BLaER1 treated with 17β-estradiol and CSF1 and Interleukin-3, amounts not matched to agents 10 nM and 100 nM (cell line): ENCODE measurements at regions not wholly inside any gene's neighbourhood (a gene's known extent, or its start where the extent isn't known, plus 50 kb on each side); places are given as distances from the start of the nearest gene placed in this dataset.
A peak's percentile ranks its signal among the peaks of the same experiment; 100 is the strongest.

Experiments
- H3K27ac ChIP-seq, 11 experiments: shearing (Covaris generic); formaldehyde crosslinking; 2 replicates each; pipeline ENCODE4 v1.8.1; 2022
- H3K27me3 ChIP-seq, 11 experiments: shearing (Covaris generic); formaldehyde crosslinking; 2 replicates each; pipeline ENCODE4 v1.8.1; 2022
- H3K36me3 ChIP-seq, 11 experiments: shearing (Covaris generic); formaldehyde crosslinking; 2 replicates each; pipeline ENCODE4 v1.8.1; 2022
- H3K4me1 ChIP-seq, 10 experiments: shearing (Covaris generic); formaldehyde crosslinking; 2 replicates each; pipeline ENCODE4 v1.8.1; 2022
- H3K4me2 ChIP-seq, 11 experiments: shearing (Covaris generic); formaldehyde crosslinking; 2 replicates each; pipeline ENCODE4 v1.8.1; 2022
- H3K4me3 ChIP-seq, 10 experiments: shearing (Covaris generic); formaldehyde crosslinking; 2 replicates each; pipeline ENCODE4 v1.8.1; 2022
- H3K9ac ChIP-seq, 11 experiments: shearing (Covaris generic); formaldehyde crosslinking; 2 replicates each; pipeline ENCODE4 v1.8.1; 2022
- H3K9me3 ChIP-seq, 11 experiments: shearing (Covaris generic); formaldehyde crosslinking; replicated peaks in 1 of 11; 2 replicates each; pipeline ENCODE4 v1.8.1; 2022
- H4K20me1 ChIP-seq, 11 experiments: shearing (Covaris generic); formaldehyde crosslinking; 2 replicates each; pipeline ENCODE4 v1.8.1; 2022
- Cebpa-rat ChIP-seq, 11 experiments: shearing (Covaris generic); IDR thresholded peaks; 2 replicates each; pipeline ENCODE4 v1.8.1; 2022

DNA sequence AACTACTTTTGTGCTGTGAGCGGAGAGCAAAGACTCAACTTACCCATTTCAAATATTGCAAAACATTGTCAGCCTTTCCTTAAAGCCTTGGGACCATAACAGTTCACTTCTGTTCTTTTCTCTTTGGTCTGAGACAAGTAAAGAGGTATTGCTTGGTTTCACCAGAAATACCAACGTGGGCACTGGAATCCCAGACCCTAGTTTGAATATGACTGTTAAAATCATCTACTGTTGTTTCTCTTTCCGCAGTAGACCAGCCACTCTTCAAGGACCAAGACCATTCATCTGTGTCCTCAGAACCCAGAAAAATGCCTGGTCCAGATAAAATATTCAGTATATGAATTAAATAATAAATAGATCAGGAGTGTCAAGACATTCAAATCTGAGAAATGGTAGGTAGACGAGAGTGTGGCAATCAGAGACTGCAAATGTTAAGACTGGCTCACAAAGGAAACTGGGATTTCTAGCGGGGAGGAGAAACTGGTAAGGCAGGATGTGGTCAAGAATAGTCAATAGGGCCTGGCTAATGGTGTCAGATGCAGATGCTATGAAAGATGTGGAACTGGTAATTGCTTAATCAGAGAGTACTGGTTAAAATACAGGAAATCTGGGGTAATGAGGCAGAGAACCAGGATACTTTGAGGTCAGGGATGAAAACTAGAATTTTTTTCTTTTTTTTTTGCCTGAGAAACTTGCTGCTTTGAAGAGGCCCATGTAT lies 82.1 kb upstream of the IL33 start:
- peak overlapping the region in 10 of 11 experiments; percentile 44 to 79 (median 64); a peak in 18 of 22 replicates for H3K27ac ChIP-seq
- H3K4me2 ChIP-seq = peak overlapping the region; percentile 24 to 84 (median 71); a peak in 20 of 22 replicates
- TF ChIP-seq Cebpa-rat (IDR thresholded peaks at IDR 0.05) = peak in 10 of 11 experiments; percentile 41 to 96 (median 88); a peak in 18 of 22 replicates

DNA sequence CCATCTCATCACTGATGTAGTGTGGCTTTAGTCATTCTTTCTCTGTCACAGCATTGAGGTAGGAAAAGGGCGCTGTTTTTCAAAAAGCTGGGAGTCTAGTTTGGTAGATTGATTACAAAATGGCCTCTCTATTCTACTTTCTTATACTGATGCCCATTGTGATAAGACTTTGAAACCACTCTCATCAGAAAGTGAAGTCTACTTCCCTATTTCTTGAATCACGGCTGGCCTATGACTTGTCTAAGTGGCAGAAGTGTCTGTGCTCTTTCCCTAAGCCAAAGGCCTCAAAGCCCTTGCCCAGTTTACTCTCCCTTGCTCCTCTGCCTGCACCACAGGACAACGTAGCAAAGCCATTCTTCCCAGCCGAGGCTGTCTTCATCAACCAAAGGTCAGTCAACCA lies 83.0 kb upstream of the IL33 start:
- H3K4me1 ChIP-seq = peaks cover 7 to 36% (median 29%) of the 10 kb centered on the region in 10 experiments; a peak in 19 of 20 replicates
- no peaks in the 10 kb centered on the region for H3K36me3 ChIP-seq
- no peaks in the 10 kb centered on the region for H3K27me3 ChIP-seq
- H3K4me2 ChIP-seq = peak overlapping the region in 7 of 11 experiments; percentile 63 to 84 (median 80); a peak in 14 of 22 replicates
- H3K9me3 ChIP-seq = peaks cover 0 to 14% (median 11%) of the 10 kb centered on the region in 11 experiments; a peak in 14 of 22 replicates
- H3K9ac ChIP-seq = peak overlapping the region in 3 of 11 experiments; percentile 22 to 39 (median 34); a peak in 5 of 22 replicates
- H3K27ac ChIP-seq = peak overlapping the region in 9 of 11 experiments; percentile 56 to 79 (median 67); a peak in 16 of 22 replicates
- no peaks in the 10 kb centered on the region for H4K20me1 ChIP-seq
- no peak for TF ChIP-seq Cebpa-rat (IDR thresholded peaks at IDR 0.05)
- H3K4me3 ChIP-seq = no peak overlapping the region

More for the DNA sequence above, 82.1 kb upstream of the IL33 start:
- no peaks in the 10 kb centered on the region for H3K27me3 ChIP-seq
- H4K20me1 ChIP-seq = no peaks in the 10 kb centered on the region
- peaks cover 0 to 14% (median 11%) of the 10 kb centered on the region in 11 experiments; a peak in 14 of 22 replicates for H3K9me3 ChIP-seq
- H3K36me3 ChIP-seq = no peaks in the 10 kb centered on the region
- no peak overlapping the region; a peak in 1 of 20 replicates for H3K4me3 ChIP-seq
- H3K4me1 ChIP-seq = peaks cover 7 to 36% (median 29%) of the 10 kb centered on the region in 10 experiments; a peak in 19 of 20 replicates
- peak overlapping the region in 5 of 11 experiments; percentile 22 to 61 (median 47); a peak in 7 of 22 replicates for H3K9ac ChIP-seq

DNA sequence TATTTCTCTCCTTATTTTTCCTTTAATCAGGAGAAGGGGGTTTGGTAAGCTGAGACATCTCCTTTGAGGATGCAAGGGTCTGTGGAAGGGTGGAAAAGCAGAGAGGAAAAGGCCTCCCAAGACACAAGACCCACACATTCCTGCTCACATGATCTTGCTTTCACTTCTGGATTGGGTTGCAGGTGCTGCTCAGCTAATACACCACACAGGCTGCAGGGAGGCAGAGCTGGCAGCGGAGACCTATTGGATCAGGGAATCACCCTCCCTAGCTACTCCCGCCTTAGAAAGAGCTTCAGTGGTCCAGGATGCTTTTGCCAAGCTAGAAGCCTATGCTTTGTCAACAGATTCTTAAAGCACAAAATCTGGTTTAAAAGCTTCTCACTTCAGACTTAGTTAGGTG lies 87.6 kb upstream of the IL33 start:
- Histone ChIP-seq H3K36me3 (no peaks in the 10 kb centered on the region), H3K9me3 (no peaks in the 10 kb centered on the region), H4K20me1 (no peaks in the 10 kb centered on the region), H3K4me1 (peaks cover 0 to 14% (median 12%) of the 10 kb centered on the region in 10 experiments; a peak in 15 of 20 replicates), H3K4me3 (no peak overlapping the region), H3K27me3 (no peaks in the 10 kb centered on the region), H3K4me2 (no peak overlapping the region), H3K27ac (no peak overlapping the region), H3K9ac (no peak overlapping the region)
- TF ChIP-seq Cebpa-rat (IDR thresholded peaks at IDR 0.05) = no peak

DNA sequence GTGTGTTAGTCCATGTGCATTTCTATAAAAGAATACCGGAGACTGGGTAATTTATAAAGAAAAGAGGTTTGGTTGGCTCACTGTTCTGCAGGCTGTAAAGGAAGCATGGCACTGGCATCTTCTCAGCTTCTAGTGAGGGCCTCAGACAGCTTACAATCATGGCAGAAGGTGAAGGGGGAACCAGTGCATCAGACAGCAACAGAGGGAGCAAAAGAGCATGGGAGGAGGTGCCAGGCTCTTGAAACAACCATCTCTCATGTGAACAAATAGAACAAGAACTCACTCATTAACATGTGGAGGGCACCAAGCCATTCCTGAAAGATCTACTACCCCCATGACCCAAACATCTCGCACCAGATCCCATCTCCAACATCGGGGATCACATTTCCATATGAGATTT lies 89.2 kb upstream of the IL33 start:
- H4K20me1 ChIP-seq = no peaks in the 10 kb centered on the region
- H3K27me3 ChIP-seq = no peaks in the 10 kb centered on the region
- TF ChIP-seq Cebpa-rat (IDR thresholded peaks at IDR 0.05) = no peak

DNA sequence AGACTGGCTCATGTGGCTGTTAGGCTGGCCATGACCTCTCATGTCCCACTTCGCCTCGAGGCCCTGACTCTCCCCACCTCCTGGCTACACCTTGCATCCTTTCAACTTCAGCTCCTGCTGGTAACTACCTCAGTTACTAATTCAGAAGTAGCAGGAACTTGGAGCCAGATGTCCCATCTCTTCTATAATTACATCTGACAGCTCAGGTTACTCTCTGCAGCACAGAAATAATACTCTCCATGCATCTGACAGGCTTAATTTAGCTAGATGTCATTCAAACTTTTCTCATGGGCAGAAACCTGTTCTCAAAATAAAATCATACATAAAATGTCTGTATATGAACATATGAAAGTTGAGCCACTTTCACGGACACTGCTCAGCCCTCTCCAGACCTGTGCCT lies 92.2 kb upstream of the IL33 start:
- H3K9ac ChIP-seq = no peak overlapping the region
- H3K27me3 ChIP-seq = no peaks in the 10 kb centered on the region
- no peaks in the 10 kb centered on the region for H4K20me1 ChIP-seq
- no peaks in the 10 kb centered on the region for H3K36me3 ChIP-seq
- no peak overlapping the region for H3K4me3 ChIP-seq
- no peaks in the 10 kb centered on the region for H3K9me3 ChIP-seq
- TF ChIP-seq Cebpa-rat (IDR thresholded peaks at IDR 0.05) = no peak
- H3K4me1 ChIP-seq = no peaks in the 10 kb centered on the region
- H3K27ac ChIP-seq = no peak overlapping the region
- H3K4me2 ChIP-seq = no peak overlapping the region

More for the DNA sequence above, 89.2 kb upstream of the IL33 start:
- no peak overlapping the region for H3K4me2 ChIP-seq
- H3K27ac ChIP-seq = no peak overlapping the region
- H3K4me3 ChIP-seq = no peak overlapping the region
- no peaks in the 10 kb centered on the region for H3K36me3 ChIP-seq
- H3K9ac ChIP-seq = no peak overlapping the region
- no peaks in the 10 kb centered on the region for H3K9me3 ChIP-seq
- no peaks in the 10 kb centered on the region for H3K4me1 ChIP-seq

DNA sequence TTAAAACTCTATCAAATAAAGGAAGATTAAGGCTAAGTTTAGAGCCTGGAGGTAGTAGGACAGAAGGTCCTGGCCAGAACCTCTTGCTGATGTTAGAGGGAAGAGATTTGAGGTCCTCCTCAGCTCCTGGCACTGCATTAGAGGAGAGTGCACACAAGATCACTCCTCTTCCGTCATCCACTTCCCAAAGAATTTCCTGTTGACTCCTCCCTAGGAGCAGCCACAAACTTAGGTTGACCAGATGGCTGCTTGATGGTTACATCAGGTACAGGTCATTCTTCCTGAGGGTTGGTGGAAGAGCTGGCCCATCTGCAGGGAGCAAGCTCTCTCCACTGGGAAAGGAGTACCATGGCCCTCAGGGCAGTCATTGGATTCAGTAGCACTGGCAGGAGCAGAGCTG lies 93.9 kb upstream of the IL33 start:
- H3K9ac ChIP-seq = no peak overlapping the region
- H3K27ac ChIP-seq = no peak overlapping the region
- no peak overlapping the region for H3K4me3 ChIP-seq
- no peaks in the 10 kb centered on the region for H3K9me3 ChIP-seq
- H4K20me1 ChIP-seq = no peaks in the 10 kb centered on the region
- H3K4me1 ChIP-seq = no peaks in the 10 kb centered on the region
- H3K4me2 ChIP-seq = no peak overlapping the region
- no peaks in the 10 kb centered on the region for H3K36me3 ChIP-seq
- H3K27me3 ChIP-seq = no peaks in the 10 kb centered on the region
- TF ChIP-seq Cebpa-rat (IDR thresholded peaks at IDR 0.05) = no peak

DNA sequence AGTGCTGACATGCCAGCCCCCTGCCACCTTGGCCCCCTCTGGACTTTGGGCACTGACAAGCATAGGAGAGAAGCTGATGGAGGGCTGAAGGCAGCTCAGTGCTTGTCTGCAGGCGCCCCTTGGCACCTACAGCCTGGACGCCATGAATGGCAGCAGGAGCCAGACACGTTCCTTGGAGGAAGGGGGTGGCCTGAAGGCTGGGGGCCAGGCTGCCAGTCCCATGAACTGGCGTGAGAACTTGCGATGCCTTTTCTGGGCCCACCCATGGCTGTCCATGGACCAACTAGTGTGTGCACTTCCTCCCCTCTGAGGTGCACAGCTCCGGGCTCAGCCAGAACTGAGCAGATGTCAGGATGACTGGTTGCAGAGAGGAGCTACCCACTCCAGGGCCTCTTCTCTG lies 99.0 kb upstream of the RANBP6 start:
- no peaks in the 10 kb centered on the region for H4K20me1 ChIP-seq
- no peak for TF ChIP-seq Cebpa-rat (IDR thresholded peaks at IDR 0.05)
- H3K9me3 ChIP-seq = peaks cover 17 to 24% (median 18%) of the 10 kb centered on the region in 11 experiments
- H3K36me3 ChIP-seq = no peaks in the 10 kb centered on the region
- H3K27ac ChIP-seq = no peak overlapping the region
- H3K9ac ChIP-seq = no peak overlapping the region
- H3K4me2 ChIP-seq = no peak overlapping the region
- no peaks in the 10 kb centered on the region for H3K27me3 ChIP-seq
- no peaks in the 10 kb centered on the region for H3K4me1 ChIP-seq
- H3K4me3 ChIP-seq = no peak overlapping the region

DNA sequence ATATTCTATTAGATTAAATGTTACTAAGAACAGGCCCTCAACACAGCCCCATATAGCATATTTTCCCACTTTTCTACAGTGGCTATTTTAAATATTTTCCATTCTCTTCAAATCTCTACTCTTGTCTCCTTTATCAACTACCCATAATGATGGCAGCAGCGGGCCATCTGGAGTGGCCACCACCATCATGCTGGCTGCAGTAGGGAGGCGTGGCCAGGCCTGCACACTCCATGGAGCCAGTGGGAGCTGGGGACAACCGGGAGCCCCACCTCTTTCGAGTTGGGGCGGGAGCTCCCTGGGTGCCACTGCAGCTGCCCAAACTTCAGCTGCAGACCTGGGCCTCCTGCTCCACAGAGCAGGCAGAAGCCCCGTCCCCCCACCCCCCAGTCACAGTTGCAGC lies 98.4 kb upstream of the RANBP6 start:
- Histone ChIP-seq H3K27me3 (no peaks in the 10 kb centered on the region), H3K27ac (no peak overlapping the region), H3K4me1 (no peaks in the 10 kb centered on the region), H3K9me3 (peaks cover 17 to 24% (median 18%) of the 10 kb centered on the region in 11 experiments), H3K9ac (no peak overlapping the region), H4K20me1 (no peaks in the 10 kb centered on the region), H3K36me3 (no peaks in the 10 kb centered on the region), H3K4me3 (no peak overlapping the region), H3K4me2 (no peak overlapping the region)
- no peak for TF ChIP-seq Cebpa-rat (IDR thresholded peaks at IDR 0.05)

DNA sequence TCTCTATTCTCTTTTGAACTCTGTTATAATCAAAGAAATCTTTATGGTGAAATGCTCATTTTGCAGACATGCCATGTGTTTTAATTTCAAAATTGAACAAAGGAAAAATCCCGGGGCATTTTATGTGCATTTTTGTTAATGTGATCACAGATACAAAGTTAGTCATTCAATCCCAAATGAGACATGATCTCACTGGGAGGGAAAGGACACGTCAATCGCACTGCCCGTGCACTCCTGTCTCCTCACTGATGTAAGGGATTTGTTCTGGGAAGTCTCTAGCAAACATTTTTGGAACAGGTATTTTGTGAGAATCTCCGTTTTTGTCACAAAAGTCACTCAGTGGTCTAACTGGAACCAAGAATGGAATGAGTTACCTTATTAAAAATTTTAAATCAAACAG lies 97.9 kb upstream of the RANBP6 start:
- Histone ChIP-seq H3K9ac (no peak overlapping the region), H3K27ac (no peak overlapping the region), H3K36me3 (no peaks in the 10 kb centered on the region), H4K20me1 (no peaks in the 10 kb centered on the region), H3K27me3 (no peaks in the 10 kb centered on the region), H3K9me3 (peaks cover 17 to 24% (median 18%) of the 10 kb centered on the region in 11 experiments), H3K4me1 (no peaks in the 10 kb centered on the region), H3K4me2 (no peak overlapping the region), H3K4me3 (no peak overlapping the region)
- no peak for TF ChIP-seq Cebpa-rat (IDR thresholded peaks at IDR 0.05)

DNA sequence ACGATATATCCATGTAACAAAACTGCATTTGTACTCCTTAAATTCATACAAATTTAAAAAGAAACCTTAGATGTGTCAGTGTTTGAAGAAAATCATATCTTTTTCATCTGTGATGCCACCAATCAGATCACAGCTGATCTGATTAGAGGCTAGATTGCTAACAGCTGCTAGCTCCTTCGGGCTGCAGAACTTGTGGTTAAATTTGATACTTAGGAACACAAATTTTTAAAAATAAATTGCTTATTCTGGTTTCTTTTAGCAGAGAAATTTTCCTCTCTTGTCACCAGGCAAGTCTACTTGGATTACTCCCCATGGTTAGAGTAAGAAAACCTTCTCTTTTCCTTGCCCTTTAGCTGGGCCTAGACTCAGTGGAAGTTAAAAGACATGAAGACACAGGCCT lies 94.6 kb upstream of the RANBP6 start:
- Histone ChIP-seq H3K27ac (no peak overlapping the region), H3K4me3 (no peak overlapping the region), H3K9me3 (peaks cover 12 to 14% (median 12%) of the 10 kb centered on the region in 11 experiments), H3K9ac (no peak overlapping the region), H3K4me2 (no peak overlapping the region), H4K20me1 (no peaks in the 10 kb centered on the region), H3K4me1 (peaks cover 9 to 18% (median 10%) of the 10 kb centered on the region in 10 experiments), H3K27me3 (no peaks in the 10 kb centered on the region), H3K36me3 (no peaks in the 10 kb centered on the region)
- no peak for TF ChIP-seq Cebpa-rat (IDR thresholded peaks at IDR 0.05)
